Upper lobe of left lung (tissue), 6 donors: ENCODE measurements at regions not wholly inside any gene's neighbourhood (a gene's known extent, or its start where the extent isn't known, plus 50 kb on each side); places are given as distances from the start of the nearest gene placed in this dataset.

Experiments
- ATAC-seq, 2 donors: fragments of 200-7000 bp; cut with Tn5 transposase; one replicate each; pipeline ENCODE4 v1.9.1; 2022; ENCODE audit warnings: mild to moderate bottlenecking in 2 of 2, moderate library complexity in 2 of 2; ENCODE audit not compliant: low FRiP score in 2 of 2
- DNase-seq, 2 donors: peaks; one replicate each; pipeline ENCODE4 v3.0.0-alpha.2; 2019 to 2020
- H3K27ac ChIP-seq, 4 donors: fragments of 200-600 bp; sonication (generic); one replicate each; pipeline ENCODE4 v1.5.1; 2016 to 2019
- H3K27me3 ChIP-seq, 4 donors: fragments of 200-600 bp; sonication (generic); one replicate each; pipeline ENCODE4 v1.5.1; 2017 to 2019
- H3K36me3 ChIP-seq, 4 donors: fragments of 200-600 bp; sonication (generic); one replicate each; pipeline ENCODE4 v1.5.1; 2016 to 2019
- H3K4me1 ChIP-seq, 4 donors: fragments of 200-600 bp; sonication (generic); one replicate each; pipeline ENCODE4 v1.5.1; 2018 to 2019
- H3K4me3 ChIP-seq, 4 donors: fragments of 200-600 bp; sonication (generic); one replicate each; pipeline ENCODE4 v1.5.1; 2017 to 2019; ENCODE audit warnings: mild to moderate bottlenecking in 2 of 4, moderate library complexity in 1 of 4
- H3K9me3 ChIP-seq, 4 donors: fragments of 200-600 bp; sonication (generic); one replicate each; pipeline ENCODE4 v1.5.1; 2018 to 2019
- CTCF ChIP-seq, 6 experiments: fragments of 450-650 bp in 4 of 6; fragments of 200-600 bp in 2 of 6; sonication (generic) in 2 of 6; IDR thresholded peaks; one replicate each; pipeline ENCODE4 v1.5.1; 2016 to 2019; ENCODE audit warnings: antibody characterized with exemption in 6 of 6
- EP300 ChIP-seq, 4 donors: sonication (generic); formaldehyde crosslinking; IDR thresholded peaks; one replicate each; pipeline ENCODE4 v1.5.1; 2017; ENCODE audit warnings: antibody characterized with exemption in 4 of 4, control low read depth in 2 of 4
- POLR2A ChIP-seq, 4 donors: fragments of 450-650 bp; IDR thresholded peaks; one replicate each; pipeline ENCODE4 v1.5.1; 2016 to 2017; ENCODE audit warnings: antibody characterized with exemption in 4 of 4, mild to moderate bottlenecking in 2 of 4
- POLR2AphosphoS5 ChIP-seq, 2 donors: sonication (generic); formaldehyde crosslinking; IDR thresholded peaks; one replicate each; pipeline ENCODE4 v1.5.1; 2017; ENCODE audit warnings: antibody characterized with exemption in 2 of 2
- WGBS, 2 donors: methylation state at CpG; one replicate each; pipeline ENCODE4 v1.1.5; 2017 to 2018; 5-methylcytosine and 5-hydroxymethylcytosine counted together
- donor health status: DM: no; HTN: no; CAD: no; lungs with moderate emphysema.
- donor health status: DM: no; HTN: yes; CAD: no; lungs with severe emphysema.

DNA sequence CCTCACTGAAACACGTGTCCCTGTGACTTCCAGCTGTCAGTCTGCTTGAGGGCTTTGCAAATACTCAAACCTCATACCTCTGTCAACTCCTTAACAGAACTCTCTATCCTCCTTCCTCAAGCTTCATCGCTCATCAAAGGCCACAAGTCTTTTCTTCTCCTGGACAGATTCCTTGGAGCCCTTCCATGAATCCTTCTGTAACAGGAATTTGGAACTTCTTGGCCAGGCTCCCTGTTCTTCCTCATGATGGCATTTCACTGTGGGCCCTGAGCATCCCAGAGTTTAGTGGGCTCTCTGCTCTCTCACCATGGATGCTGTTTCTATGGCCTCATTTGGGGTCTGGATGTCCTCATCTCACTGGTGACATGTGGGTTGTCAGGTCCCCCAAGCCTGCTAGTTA, 105.0 kb upstream of the TLE3 start:
- TF ChIP-seq POLR2A (IDR thresholded peaks at IDR 0.05): no peak
- TF ChIP-seq POLR2AphosphoS5 (IDR thresholded peaks at IDR 0.05): no peak
- TF ChIP-seq EP300 (IDR thresholded peaks at IDR 0.05): no peak
- TF ChIP-seq CTCF (IDR thresholded peaks at IDR 0.05): no peak
- Histone ChIP-seq H3K27me3 (no peaks in the 10 kb centered on the region), H3K4me3 (no peak overlapping the region), H3K27ac (no peak overlapping the region), H3K9me3 (no peaks in the 10 kb centered on the region), H3K4me1 (peaks cover 4 to 8% (median 5%) of the 10 kb centered on the region in 4 donors), H3K36me3 (no peaks in the 10 kb centered on the region)
- ATAC-seq (no peak), DNase-seq (no peak)
- 60 to 67% methylated on average over 2 of the region's 2 CpGs for WGBS, 2 donors

DNA sequence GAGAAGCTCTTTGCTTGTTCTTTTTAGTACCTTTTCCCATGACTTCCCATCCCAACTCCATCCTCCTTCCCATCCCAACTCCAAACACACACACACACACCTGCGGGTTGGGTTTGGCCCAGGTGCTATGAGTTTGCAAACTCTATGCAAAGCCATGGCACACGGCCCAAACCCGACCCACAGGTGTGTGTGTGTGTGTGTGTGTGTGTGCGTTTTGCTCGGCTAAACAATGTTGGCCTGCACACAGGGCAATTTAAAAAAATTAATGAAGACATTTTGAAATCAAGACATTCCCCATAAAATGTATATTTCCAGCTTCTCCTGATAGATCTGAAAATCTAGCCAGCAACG, 103.7 kb upstream of the TLE3 start:
- 88 to 89% methylated on average over 6 of the region's 6 CpGs for WGBS, 2 donors
- peaks cover 5 to 8% (median 6%) of the 10 kb centered on the region in 4 donors for H3K4me1 ChIP-seq

DNA sequence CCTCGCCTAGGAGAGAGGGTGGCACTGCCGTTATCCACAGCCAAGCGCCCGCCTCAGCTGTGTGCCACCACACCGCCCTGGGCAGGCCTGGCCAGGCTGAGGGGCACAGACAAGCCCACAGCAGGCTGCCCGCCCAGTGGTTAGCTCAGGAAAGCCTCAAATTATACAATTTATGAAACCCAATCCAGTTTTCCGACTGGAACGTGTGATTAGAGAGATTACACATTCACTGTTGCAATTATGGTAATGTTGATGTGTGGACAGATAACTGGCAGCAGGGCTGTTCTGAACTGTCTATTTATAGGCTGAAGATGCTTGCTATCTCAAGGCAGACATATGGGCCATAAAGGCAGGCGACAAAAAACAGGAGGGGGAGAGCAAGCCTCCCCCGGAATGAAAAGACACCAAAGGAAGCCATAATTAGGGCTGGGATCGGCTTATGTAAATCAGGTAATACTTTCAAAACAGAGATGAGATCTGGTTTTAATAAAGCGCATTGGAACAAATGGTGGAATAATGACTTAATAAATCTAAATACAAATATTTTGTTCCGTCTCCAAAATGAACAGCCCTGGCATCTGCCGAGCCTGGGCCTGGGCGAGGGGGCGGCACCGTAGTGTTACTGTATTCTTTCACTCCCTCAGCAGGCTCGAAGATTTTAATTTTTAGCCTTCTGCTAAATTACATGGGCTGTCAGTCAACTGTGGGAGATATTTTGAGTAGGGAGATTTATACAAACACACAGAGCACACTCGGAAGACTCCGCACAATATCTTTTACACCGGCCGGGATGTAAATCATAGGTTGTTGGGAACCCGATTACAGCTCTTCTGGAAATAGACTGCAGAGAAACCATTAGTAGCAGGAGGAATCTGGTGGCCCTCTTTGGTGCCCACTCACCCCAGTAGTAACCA, 103.1 kb upstream of the TLE3 start:
- 60 to 67% methylated on average over 23 of the region's 23 CpGs for WGBS, 2 donors
- TF ChIP-seq CTCF (IDR thresholded peaks at IDR 0.05) (no peak), EP300 (IDR thresholded peaks at IDR 0.05) (no peak), POLR2AphosphoS5 (IDR thresholded peaks at IDR 0.05) (no peak), POLR2A (IDR thresholded peaks at IDR 0.05) (no peak)

More for the DNA sequence above, 103.7 kb upstream of the TLE3 start:
- Histone ChIP-seq H3K4me3 (no peak overlapping the region), H3K27me3 (no peaks in the 10 kb centered on the region), H3K9me3 (no peaks in the 10 kb centered on the region), H3K27ac (no peak overlapping the region), H3K36me3 (no peaks in the 10 kb centered on the region)
- TF ChIP-seq POLR2AphosphoS5 (IDR thresholded peaks at IDR 0.05) (no peak), EP300 (IDR thresholded peaks at IDR 0.05) (no peak), POLR2A (IDR thresholded peaks at IDR 0.05) (no peak), CTCF (IDR thresholded peaks at IDR 0.05) (no peak)
- DNase-seq: no peak
- ATAC-seq: no peak

DNA sequence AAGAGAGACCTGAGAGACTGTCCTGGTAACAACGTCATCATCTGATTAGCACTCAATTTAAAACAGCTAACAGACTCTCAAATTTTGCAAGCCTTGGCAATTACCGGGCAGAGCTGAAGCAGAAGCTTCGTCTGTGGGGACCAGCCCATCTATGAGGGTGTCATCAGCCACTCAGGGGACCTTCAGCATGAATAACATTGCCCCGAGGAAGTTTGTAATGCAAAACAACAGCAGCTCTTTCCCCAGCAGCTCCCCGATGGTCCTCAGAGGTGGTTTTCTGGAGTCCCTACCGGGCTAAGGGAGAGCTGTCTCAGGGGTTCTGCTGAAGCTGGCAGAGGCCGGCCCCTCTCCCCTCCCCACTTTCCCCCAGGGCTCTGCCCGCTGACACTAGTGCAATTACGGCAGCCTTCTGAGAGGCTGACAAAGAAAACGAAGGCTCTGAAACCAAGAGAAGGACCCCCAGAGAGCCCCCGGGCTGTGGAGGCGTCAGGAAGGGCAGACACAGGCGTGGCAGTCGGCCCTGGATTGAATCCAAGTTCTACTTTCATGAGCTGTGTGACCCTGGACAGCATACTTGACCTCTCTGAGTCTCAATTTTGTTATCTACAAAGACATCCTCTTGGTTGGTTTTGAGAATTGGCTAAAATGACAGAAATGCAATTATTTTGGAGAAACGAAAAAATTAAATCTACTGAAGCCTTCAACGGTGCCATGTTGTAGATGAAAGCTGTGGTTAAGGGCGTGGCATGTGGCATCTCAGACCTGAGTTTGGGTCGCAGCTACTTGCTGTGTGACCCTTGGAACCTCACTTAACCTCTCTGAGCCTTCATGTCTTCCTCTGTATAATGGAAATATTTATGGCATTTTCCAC, 102.1 kb upstream of the TLE3 start:
- 59 to 65% methylated on average over 16 to 18 of the region's 18 CpGs for WGBS, 2 donors
- TF ChIP-seq POLR2A (IDR thresholded peaks at IDR 0.05): no peak
- no peak for TF ChIP-seq POLR2AphosphoS5 (IDR thresholded peaks at IDR 0.05)
- TF ChIP-seq CTCF (IDR thresholded peaks at IDR 0.05): no peak
- TF ChIP-seq EP300 (IDR thresholded peaks at IDR 0.05): no peak
- DNase-seq: peak in 1 of 2 donors; percentile 29
- H3K27me3 ChIP-seq: no peaks in the 10 kb centered on the region
- no peaks in the 10 kb centered on the region for H3K9me3 ChIP-seq
- H3K36me3 ChIP-seq: no peaks in the 10 kb centered on the region
- H3K4me3 ChIP-seq: no peak overlapping the region
- no peak overlapping the region for H3K27ac ChIP-seq
- no peak for ATAC-seq
- peaks cover 10 to 16% (median 13%) of the 10 kb centered on the region in 4 donors for H3K4me1 ChIP-seq

More for the DNA sequence above, 103.1 kb upstream of the TLE3 start:
- Histone ChIP-seq H3K9me3 (no peaks in the 10 kb centered on the region), H3K4me1 (peaks cover 10 to 14% (median 12%) of the 10 kb centered on the region in 4 donors), H3K36me3 (no peaks in the 10 kb centered on the region), H3K27ac (no peak overlapping the region), H3K4me3 (no peak overlapping the region), H3K27me3 (no peaks in the 10 kb centered on the region)
- DNase-seq (peak in 1 of 2 donors; percentile 58), ATAC-seq (no peak)
